WERI-Rb-1 (cell line): ENCODE measurements at regions not wholly inside any gene's neighbourhood (a gene's known extent, or its start where the extent isn't known, plus 50 kb on each side); places are given as distances from the start of the nearest gene placed in this dataset.

Experiments
- DNase-seq: peaks from one replicate; pipeline ENCODE4 v3.0.0-alpha.2; 2020
- H3K27ac ChIP-seq: fragments of 250-450 bp; sonication (Bioruptor Pico); 2 replicates; pipeline ENCODE4 v1.5.1; 2020; ENCODE audit warnings: mild to moderate bottlenecking, moderate library complexity
- H3K27me3 ChIP-seq: fragments of 250-450 bp; sonication (Bioruptor Pico); 2 replicates; pipeline ENCODE4 v1.5.1; 2021; ENCODE audit warnings: mild to moderate bottlenecking, low read depth, moderate library complexity; ENCODE audit not compliant: insufficient read depth, severe bottlenecking
- H3K36me3 ChIP-seq: fragments of 250-450 bp; sonication (Bioruptor Pico); 2 replicates; pipeline ENCODE4 v1.5.1; 2020; ENCODE audit warnings: mild to moderate bottlenecking, moderate library complexity
- H3K4me3 ChIP-seq: 2 replicates; pipeline ENCODE4 v1.5.1; 2011; ENCODE audit warnings: low read depth, mild to moderate bottlenecking, control low read depth, low read length
- H3K9me3 ChIP-seq: fragments of 250-450 bp; sonication (Bioruptor Pico); 2 replicates; pipeline ENCODE4 v1.5.1; 2021; ENCODE audit warnings: mild to moderate bottlenecking, moderate library complexity; ENCODE audit not compliant: severe bottlenecking
- CTCF ChIP-seq: IDR thresholded peaks from 2 replicates; pipeline ENCODE4 v1.5.1; 2011; ENCODE audit warnings: low read depth, mild to moderate bottlenecking, control low read depth, inconsistent platforms, low read length

- Histone ChIP-seq H3K9me3 (no peaks in the 10 kb centered on the region), H3K27ac (no peak overlapping the region), H3K27me3 (peaks cover 31% of the 10 kb centered on the region), H3K4me3 (no peak overlapping the region), H3K36me3 (no peaks in the 10 kb centered on the region)
- no peak for DNase-seq
- peak; percentile 43; the same call in 1 of the 2 replicates for TF ChIP-seq CTCF
Observed at GRCh38 chr14:43894534-43894933, 612.5 kb downstream of the FSCB start.

- no peak for TF ChIP-seq CTCF
- Histone ChIP-seq H3K27me3 (peaks cover 28% of the 10 kb centered on the region), H3K9me3 (no peaks in the 10 kb centered on the region), H3K27ac (no peak overlapping the region), H3K36me3 (no peaks in the 10 kb centered on the region), H3K4me3 (no peak overlapping the region)
- no peak for DNase-seq
Observed at GRCh38 chr14:43887523-43887922, 619.6 kb downstream of the FSCB start.

DNA sequence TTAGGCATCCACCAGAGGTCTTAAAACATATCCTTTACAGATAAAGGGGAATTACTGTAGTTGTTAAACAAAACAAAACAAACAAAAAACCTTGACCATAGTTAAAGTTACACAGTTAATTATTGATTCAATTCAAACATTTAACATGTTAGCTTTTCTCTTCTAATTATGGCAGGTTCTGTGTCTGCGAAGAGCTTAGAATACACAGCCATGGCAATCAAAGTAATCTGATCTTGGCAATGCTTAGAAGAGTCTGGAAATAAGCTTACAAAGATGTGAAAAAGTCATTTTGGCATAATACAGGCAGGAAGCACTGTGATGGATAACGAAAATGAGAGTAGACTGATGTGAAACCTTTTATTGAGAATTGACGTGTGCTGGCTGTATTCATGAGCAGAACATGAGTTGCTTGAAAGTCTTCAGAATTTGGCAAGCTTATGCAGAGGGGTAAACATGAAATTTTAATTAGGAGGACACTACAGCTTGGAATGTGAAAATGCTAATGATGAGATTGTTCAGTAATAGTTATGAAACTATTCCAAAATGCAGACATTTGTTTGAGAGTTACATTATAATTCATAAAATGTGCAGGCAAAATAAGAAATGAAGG, 629.6 kb downstream of the FSCB start:
- H3K27me3 ChIP-seq = peaks cover 16% of the 10 kb centered on the region
- no peak for TF ChIP-seq CTCF
- no peak overlapping the region for H3K4me3 ChIP-seq
- no peaks in the 10 kb centered on the region for H3K9me3 ChIP-seq
- DNase-seq = no peak
- no peaks in the 10 kb centered on the region for H3K36me3 ChIP-seq
- no peak overlapping the region for H3K27ac ChIP-seq

DNA sequence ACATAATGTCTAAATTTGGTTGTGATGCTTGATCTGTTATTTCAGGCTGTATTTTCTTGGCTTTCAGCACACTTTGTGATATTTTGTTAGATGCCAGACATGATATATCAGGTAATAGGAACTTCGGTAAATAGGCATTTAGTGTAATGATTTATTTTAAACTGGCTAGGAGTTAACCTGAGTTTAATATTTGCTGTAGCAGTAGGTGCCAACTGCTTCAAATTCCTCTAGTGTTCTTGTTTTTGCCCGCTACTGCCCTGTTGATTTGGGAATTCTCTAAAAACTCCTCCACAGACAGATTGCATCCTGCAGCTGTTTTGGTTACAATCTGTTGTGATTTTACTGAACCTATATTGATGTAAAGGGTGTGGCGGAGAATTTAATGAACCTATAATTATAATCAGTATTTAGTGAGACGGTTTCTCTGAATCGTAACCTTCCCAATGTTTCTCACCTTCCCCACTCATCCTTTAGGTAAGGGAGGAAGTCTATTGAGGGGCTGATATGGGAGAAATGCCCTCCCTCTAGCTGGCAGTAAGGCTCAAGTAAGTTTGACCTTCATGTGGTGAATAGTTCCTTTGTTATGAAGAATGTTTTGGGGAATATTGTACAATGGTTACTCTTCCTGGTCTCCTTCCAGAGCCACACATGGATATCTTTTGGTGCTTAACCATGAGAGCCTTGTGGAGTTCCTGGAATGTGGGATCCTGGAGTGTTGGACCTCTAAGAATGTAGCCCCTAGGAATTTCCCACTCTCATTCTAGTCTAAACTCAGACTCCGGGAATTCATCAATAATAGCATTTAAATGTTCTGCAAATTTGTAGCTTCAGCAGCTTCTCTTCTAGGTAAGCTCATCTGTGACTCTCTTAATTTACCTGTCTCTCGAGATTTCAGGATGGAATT, 634.1 kb downstream of the FSCB start:
- TF ChIP-seq CTCF = no peak
- H3K36me3 ChIP-seq = no peaks in the 10 kb centered on the region
- H3K27me3 ChIP-seq = peaks cover 24% of the 10 kb centered on the region
- DNase-seq = no peak
- no peak overlapping the region for H3K4me3 ChIP-seq
- H3K27ac ChIP-seq = no peak overlapping the region
- no peaks in the 10 kb centered on the region for H3K9me3 ChIP-seq

GRCh38 chr14:43872222-43872621, 634.9 kb downstream of the FSCB start:
- Histone ChIP-seq H3K36me3 (no peaks in the 10 kb centered on the region), H3K9me3 (no peaks in the 10 kb centered on the region), H3K27me3 (peaks cover 24% of the 10 kb centered on the region), H3K27ac (no peak overlapping the region), H3K4me3 (no peak overlapping the region)
- DNase-seq = no peak
- TF ChIP-seq CTCF = no peak
